ENCODE measurements at regions not wholly inside any gene's neighbourhood (a gene's known extent, or its start where the extent isn't known, plus 50 kb on each side); places are given as distances from the start of the nearest gene placed in this dataset.

DNA sequence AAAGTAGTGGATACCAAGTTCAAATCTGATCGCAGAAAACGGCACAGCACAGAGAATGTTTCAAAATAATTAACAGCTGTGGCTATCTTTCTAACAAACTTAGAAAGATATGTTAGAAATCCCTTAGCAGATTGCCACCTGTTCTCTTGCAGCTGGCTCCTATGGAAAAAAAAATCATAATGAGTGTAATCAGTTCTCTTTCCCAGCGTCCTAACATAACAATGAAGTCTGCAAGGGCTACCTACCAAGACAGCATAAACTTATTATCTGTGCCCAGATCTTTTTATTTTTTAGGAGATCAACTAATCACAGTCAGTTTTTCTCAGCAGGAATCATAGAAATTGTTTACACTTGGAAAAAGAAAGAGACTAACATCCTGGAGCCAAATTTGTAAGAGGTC is 358.6 kb upstream of the FOXG1 start:
- TF ChIP-seq, protein P1, sequence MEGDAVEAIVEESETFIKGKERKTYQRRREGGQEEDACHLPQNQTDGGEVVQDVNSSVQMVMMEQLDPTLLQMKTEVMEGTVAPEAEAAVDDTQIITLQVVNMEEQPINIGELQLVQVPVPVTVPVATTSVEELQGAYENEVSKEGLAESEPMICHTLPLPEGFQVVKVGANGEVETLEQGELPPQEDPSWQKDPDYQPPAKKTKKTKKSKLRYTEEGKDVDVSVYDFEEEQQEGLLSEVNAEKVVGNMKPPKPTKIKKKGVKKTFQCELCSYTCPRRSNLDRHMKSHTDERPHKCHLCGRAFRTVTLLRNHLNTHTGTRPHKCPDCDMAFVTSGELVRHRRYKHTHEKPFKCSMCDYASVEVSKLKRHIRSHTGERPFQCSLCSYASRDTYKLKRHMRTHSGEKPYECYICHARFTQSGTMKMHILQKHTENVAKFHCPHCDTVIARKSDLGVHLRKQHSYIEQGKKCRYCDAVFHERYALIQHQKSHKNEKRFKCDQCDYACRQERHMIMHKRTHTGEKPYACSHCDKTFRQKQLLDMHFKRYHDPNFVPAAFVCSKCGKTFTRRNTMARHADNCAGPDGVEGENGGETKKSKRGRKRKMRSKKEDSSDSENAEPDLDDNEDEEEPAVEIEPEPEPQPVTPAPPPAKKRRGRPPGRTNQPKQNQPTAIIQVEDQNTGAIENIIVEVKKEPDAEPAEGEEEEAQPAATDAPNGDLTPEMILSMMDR (IDR thresholded peaks at IDR 0.05; ENCODE audit: insufficient read depth, low read depth, low read length): no peak
- TF ChIP-seq EZH2 (IDR thresholded peaks at IDR 0.05; ENCODE audit: insufficient read depth, low read length): no peak
